ENCODE measurements at regions not wholly inside any gene's neighbourhood (a gene's known extent, or its start where the extent isn't known, plus 50 kb on each side); places are given as distances from the start of the nearest gene placed in this dataset.

DNA sequence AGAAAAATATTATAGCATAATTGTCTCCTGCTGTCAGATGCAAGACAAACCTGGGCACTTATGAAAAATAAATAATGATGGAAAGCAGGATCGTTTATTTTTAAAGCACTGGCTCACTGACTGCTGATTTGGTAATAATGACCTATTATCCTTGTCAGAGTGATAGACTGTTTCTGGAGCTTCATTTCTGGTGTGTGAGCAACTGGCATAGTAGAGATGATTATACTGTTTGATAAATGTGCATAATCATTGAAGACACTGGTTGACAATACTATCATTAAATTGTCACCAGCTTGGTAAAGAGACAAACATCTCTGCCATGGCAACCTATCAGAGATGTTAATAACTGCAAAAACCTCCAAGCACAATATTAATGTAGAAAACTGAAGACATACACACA lies 179.9 kb upstream of the ZNF644 start:
- H3K79me2 ChIP-seq (ENCODE audit: control insufficient read depth, insufficient read depth, low read length): no peaks in the 10 kb centered on the region
- FAIRE-seq (no peak), DNase-seq (ENCODE audit: extremely low read depth in 1 of 4, low spot score in 3 of 4) (no peak), ATAC-seq (no peak)
- no peak overlapping the region for H3K27ac ChIP-seq (ENCODE audit: extremely low read depth, low read depth, low read length)
- no peak overlapping the region for H3K4me2 ChIP-seq (ENCODE audit: insufficient read depth, low read length)
- 0% methylated on average over 1 of the region's 1 CpG for WGBS (ENCODE audit: insufficient coverage, low coverage, missing lambda C conversion rate)
- peaks cover 5 to 11% of the 10 kb centered on the region in 2 experiments; a peak in 3 of 5 replicates for H3K27me3 ChIP-seq (ENCODE audit: control insufficient read depth in 2 of 2, insufficient read depth in 2 of 2, low read length in 2 of 2)
- H3K9me1 ChIP-seq (ENCODE audit: control insufficient read depth, insufficient read depth, low read length): no peaks in the 10 kb centered on the region
- no peak overlapping the region for H2AFZ ChIP-seq (ENCODE audit: low read depth, low read length)
- H3K4me1 ChIP-seq (replicated peaks in 1 of 2; ENCODE audit: control insufficient read depth in 2 of 2, insufficient read depth in 2 of 2, low read length in 2 of 2): no peaks in the 10 kb centered on the region
- POLR2A ChIA-PET: no interaction called here
- H3K36me3 ChIP-seq (ENCODE audit: control insufficient read depth, insufficient read depth, low read length): no peaks in the 10 kb centered on the region
- H3K4me3 ChIP-seq: no peak overlapping the region
- no peaks in the 10 kb centered on the region for H3K9me3 ChIP-seq (replicated peaks; ENCODE audit: control insufficient read depth, insufficient read depth, low read depth, low read length)
- H4K20me1 ChIP-seq (replicated peaks; ENCODE audit: control insufficient read depth, insufficient read depth, low read length): no peaks in the 10 kb centered on the region; the same call in 1 of the 2 replicates
- no peak overlapping the region for H3K9ac ChIP-seq (ENCODE audit: insufficient read depth in 1 of 2, low read depth in 2 of 2, low read length in 2 of 2)
- in situ Hi-C loops (cut with MboI) (no loop called here), intact Hi-C loops (cut with micrococcal nuclease) (loop anchor here (10.0 kb wide), 1 partner anchor 63 kb away; no protein-coding TSS in a partner anchor)
- TF ChIP-seq U2AF2 (optimal IDR thresholded peaks at IDR 0.05; ENCODE audit: low read depth, low read length): no peak
- TF ChIP-seq BRF1 (IDR thresholded peaks at IDR 0.05; ENCODE audit: borderline replicate concordance, extremely low read depth, insufficient read length): no peak
- TF ChIP-seq RBM39 (optimal IDR thresholded peaks at IDR 0.05; ENCODE audit: low read depth, low read length): no peak
- TF ChIP-seq RHOXF2B (CRISPR knock-in tag; conservative IDR thresholded peaks at IDR 0.05): no peak
- TF ChIP-seq, protein P1, sequence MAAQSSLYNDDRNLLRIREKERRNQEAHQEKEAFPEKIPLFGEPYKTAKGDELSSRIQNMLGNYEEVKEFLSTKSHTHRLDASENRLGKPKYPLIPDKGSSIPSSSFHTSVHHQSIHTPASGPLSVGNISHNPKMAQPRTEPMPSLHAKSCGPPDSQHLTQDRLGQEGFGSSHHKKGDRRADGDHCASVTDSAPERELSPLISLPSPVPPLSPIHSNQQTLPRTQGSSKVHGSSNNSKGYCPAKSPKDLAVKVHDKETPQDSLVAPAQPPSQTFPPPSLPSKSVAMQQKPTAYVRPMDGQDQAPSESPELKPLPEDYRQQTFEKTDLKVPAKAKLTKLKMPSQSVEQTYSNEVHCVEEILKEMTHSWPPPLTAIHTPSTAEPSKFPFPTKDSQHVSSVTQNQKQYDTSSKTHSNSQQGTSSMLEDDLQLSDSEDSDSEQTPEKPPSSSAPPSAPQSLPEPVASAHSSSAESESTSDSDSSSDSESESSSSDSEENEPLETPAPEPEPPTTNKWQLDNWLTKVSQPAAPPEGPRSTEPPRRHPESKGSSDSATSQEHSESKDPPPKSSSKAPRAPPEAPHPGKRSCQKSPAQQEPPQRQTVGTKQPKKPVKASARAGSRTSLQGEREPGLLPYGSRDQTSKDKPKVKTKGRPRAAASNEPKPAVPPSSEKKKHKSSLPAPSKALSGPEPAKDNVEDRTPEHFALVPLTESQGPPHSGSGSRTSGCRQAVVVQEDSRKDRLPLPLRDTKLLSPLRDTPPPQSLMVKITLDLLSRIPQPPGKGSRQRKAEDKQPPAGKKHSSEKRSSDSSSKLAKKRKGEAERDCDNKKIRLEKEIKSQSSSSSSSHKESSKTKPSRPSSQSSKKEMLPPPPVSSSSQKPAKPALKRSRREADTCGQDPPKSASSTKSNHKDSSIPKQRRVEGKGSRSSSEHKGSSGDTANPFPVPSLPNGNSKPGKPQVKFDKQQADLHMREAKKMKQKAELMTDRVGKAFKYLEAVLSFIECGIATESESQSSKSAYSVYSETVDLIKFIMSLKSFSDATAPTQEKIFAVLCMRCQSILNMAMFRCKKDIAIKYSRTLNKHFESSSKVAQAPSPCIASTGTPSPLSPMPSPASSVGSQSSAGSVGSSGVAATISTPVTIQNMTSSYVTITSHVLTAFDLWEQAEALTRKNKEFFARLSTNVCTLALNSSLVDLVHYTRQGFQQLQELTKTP (IDR thresholded peaks at IDR 0.05; ENCODE audit: low read depth in 1 of 2, partially characterized antibody in 2 of 2): no peak
- TF ChIP-seq POLR2AphosphoS5 (IDR thresholded peaks at IDR 0.05; ENCODE audit: control insufficient read depth, insufficient read depth, low read depth, low read length): no peak
- no peak for TF ChIP-seq RBM15 (IDR thresholded peaks at IDR 0.05; ENCODE audit: insufficient read depth, low read length)
- TF ChIP-seq ZNF717 (CRISPR knock-in tag; IDR thresholded peaks at IDR 0.05): no peak
- no TSS peak for BruUV-seq (replicated peaks)
- CTCF ChIA-PET (ENCODE audit: low intra/inter-chr PET ratio): no interaction called here

Data from K562 (cell line).